HG03103 (cell line): ENCODE measurements at regions not wholly inside any gene's neighbourhood (a gene's known extent, or its start where the extent isn't known, plus 50 kb on each side); places are given as distances from the start of the nearest gene placed in this dataset.
"Not testable (repeated sequence)": the region's sequence is repeated elsewhere in the genome, so short reads cannot be mapped to it uniquely, and the experiment has no call there.

Experiments
- ATAC-seq: cut with Tn5 transposase; IDR thresholded peaks from one replicate; pipeline ENCODE4 v1.9.1; 2021; ENCODE audit warnings: low read depth; ENCODE audit not compliant: unreplicated experiment

GRCh38 chr5:57671371-57671770, 188.8 kb upstream of the ACTBL2 start:
- no peak for ATAC-seq

DNA sequence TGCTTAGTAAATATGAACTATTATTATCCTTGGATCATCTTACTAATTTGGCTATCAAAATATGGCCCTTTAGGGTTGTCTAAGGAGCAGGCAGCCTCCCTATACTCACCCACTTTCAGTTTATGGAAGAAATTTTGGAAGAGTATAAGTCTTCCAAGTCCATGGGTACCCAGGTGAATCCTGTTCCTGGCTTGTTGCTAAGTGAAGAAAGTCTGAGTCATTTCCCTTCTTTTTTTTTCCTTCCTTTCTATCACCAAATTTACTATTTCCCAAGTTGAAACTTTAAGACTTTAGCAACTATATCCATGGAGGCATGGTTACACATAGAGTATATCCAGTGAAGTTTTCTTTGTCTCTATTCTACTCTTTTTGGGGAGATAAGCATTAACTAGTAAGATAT, 184.0 kb upstream of the ACTBL2 start:
- no peak for ATAC-seq

GRCh38 chr5:57665146-57665936, 182.7 kb upstream of the ACTBL2 start:
- no peak for ATAC-seq

DNA sequence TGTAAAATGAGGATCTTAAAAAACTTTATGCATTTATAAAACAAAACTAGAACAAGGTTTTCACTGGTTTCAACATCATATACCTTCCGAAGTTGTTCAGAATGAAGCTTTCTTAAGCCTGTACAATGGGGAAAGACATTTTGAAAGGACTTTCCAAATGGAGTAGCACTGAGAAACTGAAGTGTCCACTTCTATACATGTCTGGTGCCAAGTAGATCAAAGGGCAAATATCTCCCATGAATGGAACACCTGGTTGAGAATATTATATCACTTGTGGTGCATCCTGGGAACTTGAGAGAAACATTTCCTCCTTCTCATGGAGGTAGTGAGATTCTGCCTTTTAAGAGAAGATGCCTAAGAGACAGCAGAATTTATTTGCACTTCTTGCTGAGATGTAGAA, 182.1 kb upstream of the ACTBL2 start:
- ATAC-seq, result no peak

DNA sequence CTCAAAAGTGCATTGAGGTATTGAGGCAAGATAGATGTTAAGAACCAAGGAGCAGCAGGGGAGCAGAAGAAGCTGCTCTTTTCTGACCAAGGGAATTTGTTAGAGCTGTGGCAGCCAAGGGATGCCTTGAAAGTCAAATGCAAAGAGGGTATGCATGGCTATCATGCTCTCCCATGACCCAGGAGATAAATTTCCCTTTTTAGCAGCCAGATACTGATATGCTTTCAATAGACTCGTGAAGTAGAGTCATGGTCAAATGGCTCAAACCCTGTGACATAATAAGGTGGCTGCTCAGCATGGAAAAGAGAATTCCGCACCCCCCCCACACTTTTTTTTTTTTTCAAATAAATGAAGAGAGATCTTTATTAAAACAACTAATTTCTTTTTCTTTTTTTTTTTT, 180.9 kb upstream of the ACTBL2 start:
- no peak for ATAC-seq

GRCh38 chr5:57662991-57663390, 180.4 kb upstream of the ACTBL2 start:
- ATAC-seq, result no peak

GRCh38 chr5:57659886-57660285, 177.3 kb upstream of the ACTBL2 start:
- ATAC-seq, result no peak

GRCh38 chr5:57658018-57658417, 175.4 kb upstream of the ACTBL2 start:
- ATAC-seq, result no peak

DNA sequence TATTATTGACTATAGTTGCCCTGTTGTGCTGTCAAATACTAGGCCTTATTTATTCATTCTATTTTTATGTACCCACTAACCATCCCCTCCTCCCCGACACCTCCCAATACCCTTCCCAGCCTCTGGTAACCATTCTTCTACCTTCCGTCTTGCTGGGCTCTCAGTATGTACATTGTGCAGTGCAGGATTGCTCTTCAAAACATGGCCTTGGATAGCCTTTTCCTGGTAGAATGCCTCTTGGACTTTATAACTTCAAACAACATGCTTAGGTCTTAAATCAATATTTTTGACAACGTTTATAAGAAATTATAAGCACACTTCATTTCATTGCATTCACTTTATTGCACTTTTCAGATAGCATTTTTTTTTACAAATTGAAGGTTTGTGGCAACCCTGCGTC, 172.6 kb upstream of the ACTBL2 start:
- no peak for ATAC-seq

- no peak for ATAC-seq
These were observed 171.2 kb upstream of the ACTBL2 start for GRCh38 chr5:57653636-57654290.

- ATAC-seq, result no peak
These were observed 168.5 kb upstream of the ACTBL2 start for GRCh38 chr5:57651127-57651526.

DNA sequence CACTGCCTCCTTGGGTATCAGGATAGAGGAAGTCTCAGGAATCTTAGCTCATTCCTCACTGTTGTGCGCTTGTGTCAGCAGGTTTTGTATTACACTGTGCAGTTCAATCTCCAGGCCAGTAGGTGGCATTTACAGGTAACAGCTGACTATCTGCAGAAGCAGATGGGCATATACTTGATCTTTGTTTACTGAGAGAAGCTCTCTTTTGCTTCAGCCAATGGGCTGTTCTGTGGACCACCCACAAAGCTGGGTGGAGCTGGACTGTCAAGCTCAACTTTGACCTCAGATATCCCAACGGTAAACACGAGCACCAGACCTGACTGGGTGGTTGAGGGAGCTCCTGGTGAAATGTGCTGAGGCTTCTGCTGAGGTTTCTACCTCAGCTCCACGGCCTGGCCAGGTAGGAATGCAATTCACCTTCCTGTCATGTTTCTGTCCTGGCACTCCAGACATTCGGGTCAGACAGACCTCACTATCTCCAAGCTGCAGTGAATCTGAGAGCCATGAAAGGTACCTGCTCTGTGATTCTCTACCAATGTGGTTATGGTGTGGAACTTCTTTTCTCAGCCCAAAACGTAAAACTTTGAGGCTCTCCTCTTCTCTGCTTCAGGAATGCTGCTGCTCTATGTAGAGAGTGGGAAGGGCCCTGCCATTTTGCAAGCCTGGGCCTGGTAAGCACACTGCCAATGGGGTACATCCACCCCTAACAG, 167.9 kb upstream of the ACTBL2 start:
- peak; percentile 98 for ATAC-seq

- ATAC-seq, result no peak
These were observed 160.1 kb upstream of the ACTBL2 start for GRCh38 chr5:57642698-57643097.

DNA sequence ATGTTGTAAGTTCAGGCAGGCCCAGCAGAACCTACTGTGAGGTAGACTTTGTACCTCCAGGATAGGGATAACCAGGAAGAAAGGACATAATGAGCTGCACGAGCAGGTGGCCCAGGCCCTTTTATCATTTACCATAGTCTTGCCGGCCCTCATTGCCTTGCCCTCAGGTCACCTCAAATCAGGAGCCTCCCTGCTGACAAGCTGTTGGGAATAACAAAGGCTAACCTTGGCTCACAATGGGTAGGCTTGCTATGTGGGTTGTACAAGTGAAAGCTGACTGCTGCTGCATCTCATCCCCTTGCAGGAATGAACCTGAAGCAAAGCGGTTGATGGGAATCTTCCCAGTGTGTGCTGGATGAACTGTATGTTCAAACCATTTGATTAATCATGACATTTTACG, 159.5 kb upstream of the ACTBL2 start:
- no peak for ATAC-seq

DNA sequence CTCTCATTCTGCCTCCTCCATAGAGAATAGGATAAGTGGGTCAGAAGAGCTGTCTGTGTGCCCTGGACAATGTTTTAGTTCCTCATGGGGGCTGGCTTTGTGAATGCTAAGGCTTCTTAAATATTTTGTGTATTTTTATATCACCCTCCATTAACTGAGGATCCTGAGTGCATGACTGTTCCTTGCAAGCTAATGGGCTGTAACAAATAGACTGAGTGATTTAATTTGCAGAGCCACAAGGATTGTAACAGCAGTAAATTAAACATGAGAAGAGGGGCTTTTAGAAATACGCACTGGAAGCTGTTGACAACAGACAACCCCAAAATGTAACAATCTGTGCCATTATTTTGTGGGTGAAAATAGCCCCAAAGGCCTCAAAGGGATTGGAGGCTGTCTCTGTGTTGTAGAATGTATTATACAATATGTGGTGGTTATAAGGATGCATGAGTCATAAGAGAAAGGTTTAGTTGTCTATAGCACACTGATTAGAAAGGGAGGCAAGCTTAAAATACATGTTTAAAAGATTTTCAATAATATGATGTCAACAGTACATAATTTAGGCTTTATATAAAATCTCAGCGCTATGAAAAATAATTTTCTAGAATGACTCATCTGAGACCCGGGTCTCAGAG, 152.7 kb upstream of the ACTBL2 start:
- ATAC-seq, result no peak

GRCh38 chr5:57632937-57633336, 150.3 kb upstream of the ACTBL2 start:
- ATAC-seq, result no peak

DNA sequence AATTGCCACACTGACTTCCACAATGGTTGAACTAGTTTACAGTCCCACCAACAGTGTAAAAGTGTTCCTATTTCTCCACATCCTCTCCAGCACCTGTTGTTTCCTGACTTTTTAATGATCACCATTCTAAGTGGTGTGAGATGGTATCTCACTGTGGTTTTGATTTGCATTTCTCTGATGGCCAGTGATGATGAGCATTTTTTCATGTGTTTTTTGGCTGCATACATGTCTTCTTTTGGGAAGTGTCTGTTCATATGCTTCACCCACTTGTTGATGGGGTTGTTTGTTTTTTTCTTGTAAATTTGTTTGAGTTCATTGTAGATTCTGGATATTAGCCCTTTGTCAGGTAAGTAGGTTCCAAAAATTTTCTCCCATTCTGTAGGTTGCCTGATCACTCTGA, 148.5 kb upstream of the ACTBL2 start:
- not testable (repeated sequence) for ATAC-seq

DNA sequence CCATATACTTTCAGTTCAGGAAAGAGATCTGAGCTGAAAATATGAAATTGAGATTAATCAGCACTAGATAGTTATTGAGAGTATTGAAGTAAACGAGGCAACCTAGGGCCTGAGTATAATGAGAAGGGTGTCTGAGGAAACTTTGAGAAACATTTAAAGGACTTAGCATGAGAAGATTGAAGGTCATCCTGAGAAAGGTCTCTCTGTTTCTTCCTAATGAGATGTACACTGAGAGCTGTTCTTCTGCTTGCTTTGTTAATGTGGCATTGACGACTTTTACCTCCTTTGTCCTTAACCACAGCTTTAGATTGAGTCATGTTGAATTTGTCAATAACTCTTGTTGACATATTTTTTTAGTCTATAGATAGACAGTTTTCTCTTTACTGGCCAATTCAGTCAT, 145.1 kb upstream of the ACTBL2 start:
- ATAC-seq, result no peak

DNA sequence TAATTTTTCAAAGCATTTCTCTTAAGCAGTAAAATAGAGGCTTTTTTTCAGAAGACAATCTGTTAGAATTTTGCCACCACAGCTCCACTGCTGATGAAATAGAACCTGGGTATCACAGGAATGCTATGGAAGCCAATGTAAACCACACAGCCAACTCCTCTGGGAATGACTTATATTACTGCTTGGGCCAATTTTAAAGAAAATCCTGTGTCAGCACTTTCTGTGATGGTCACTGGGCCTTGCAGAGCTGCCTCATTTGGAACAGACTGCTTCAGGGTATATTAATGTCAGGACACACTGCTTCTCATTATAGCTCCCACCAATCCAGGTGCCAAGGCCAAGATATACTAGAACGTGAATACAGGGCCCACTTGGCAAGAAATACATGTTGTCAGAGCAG, 144.1 kb upstream of the ACTBL2 start:
- ATAC-seq, result no peak

DNA sequence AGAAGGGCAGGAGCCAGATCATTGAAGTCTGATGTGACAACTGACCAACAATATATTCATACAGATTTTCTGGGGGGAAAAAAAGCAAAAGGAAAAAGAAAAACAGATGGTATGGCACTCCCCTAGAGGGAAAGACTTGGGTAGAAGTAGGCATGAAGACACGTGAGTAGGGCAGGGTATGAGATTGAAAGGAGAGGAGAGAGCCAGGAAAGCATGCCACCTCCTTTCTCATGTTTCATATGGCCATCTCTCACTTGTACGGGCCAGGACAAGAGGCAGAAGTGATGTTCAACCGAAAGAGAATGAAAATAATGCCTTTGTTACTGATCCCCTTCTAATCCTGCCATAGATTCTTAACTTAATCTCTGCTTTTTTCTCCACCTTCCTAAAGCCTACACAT, 139.0 kb upstream of the ACTBL2 start:
- ATAC-seq, result no peak

DNA sequence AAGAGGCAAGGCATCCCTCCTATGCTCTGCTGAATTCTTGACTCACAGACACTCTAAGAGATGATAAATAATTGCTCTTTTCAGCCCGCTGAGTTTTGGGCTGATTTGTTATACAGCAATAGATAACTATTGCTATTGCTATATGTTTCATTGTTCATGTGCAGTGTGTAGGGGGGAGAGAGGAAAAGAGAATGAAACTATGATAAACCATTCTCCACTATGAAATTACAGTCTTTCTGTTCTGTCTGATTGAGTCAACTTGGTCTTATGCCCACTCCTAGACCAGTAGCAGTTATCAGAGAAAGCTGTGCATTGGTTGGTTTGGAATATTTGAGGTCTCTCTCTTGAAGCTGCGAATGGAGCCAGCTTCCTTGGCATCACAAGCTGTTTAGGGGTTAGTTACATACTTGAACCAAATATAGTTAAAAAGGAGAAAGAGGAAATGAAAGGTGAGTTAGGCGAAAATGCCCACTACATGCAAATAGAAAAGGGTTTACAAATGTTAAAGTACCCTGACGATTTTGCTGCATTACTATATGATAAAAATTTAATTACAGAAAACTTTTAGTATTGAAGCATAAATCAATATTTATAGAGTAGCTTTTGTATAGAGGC, 136.3 kb upstream of the ACTBL2 start:
- ATAC-seq, result no peak
